Neural cell (in vitro differentiated cells): ENCODE measurements at regions not wholly inside any gene's neighbourhood (a gene's known extent, or its start where the extent isn't known, plus 50 kb on each side); places are given as distances from the start of the nearest gene placed in this dataset.

Experiments used
- CTCF ChIP-seq: fragments of 450-650 bp; IDR thresholded peaks from 2 replicates; pipeline ENCODE4 v1.5.1; 2014; ENCODE audit warnings: antibody characterized with exemption, mild to moderate bottlenecking, moderate library complexity; ENCODE audit not compliant: poor library complexity, severe bottlenecking
- EZH2 ChIP-seq: fragments of 200-600, 300-800 bp; shearing (Covaris generic), sonication (generic); IDR thresholded peaks from 2 replicates; pipeline ENCODE4 v1.6.1; 2014; ENCODE audit warnings: antibody characterized with exemption, low read length, borderline replicate concordance, mild to moderate bottlenecking; ENCODE audit not compliant: insufficient read depth, poor library complexity, severe bottlenecking
- SMC3 ChIP-seq: fragments of 450-650 bp; conservative IDR thresholded peaks from 2 replicates; pipeline ENCODE4 v1.6.1; 2014; ENCODE audit warnings: antibody characterized with exemption, mild to moderate bottlenecking, moderate library complexity; ENCODE audit not compliant: poor library complexity
- TAF1 ChIP-seq: IDR thresholded peaks from 2 replicates; pipeline ENCODE4 v1.6.1; 2012; ENCODE audit warnings: low read depth

- TF ChIP-seq EZH2 (no peak), SMC3 (no peak), CTCF (no peak), TAF1 (no peak)
Measured at GRCh38 chr10:60645980-60646379, 132.3 kb upstream of the CDK1 start.
